Spleen (tissue), 7 donors: ENCODE measurements at regions not wholly inside any gene's neighbourhood (a gene's known extent, or its start where the extent isn't known, plus 50 kb on each side); places are given as distances from the start of the nearest gene placed in this dataset.

ENCODE experiments used
- CTCF ChIP-seq, 11 experiments: fragments of 200-600 bp in 7 of 11; fragments of 450-650 bp in 4 of 11; sonication (generic) in 4 of 11; IDR thresholded peaks in 8 of 11; conservative IDR thresholded peaks in 3 of 11; 1 replicate in 7 of 11; 2 replicates in 4 of 11; pipeline versions ENCODE4 v1.4.0 to v1.8.0; 2016 to 2021; ENCODE audit warnings: antibody characterized with exemption in 11 of 11, inconsistent platforms in 4 of 11, mild to moderate bottlenecking in 1 of 11
- POLR2A ChIP-seq, 3 donors: fragments of 450-650 bp; IDR thresholded peaks; one replicate each; pipeline ENCODE4 v1.5.1; 2017; ENCODE audit warnings: antibody characterized with exemption in 3 of 3, mild to moderate bottlenecking in 1 of 3
- donor health status: DM: no; HTN: no; CAD: no; lungs with moderate emphysema.
- donor health status: DM: no; HTN: no; CAD: no.
- donor health status: DM: no; HTN: no; CAD: no.

- TF ChIP-seq CTCF (IDR thresholded peaks at IDR 0.05 in 8 of 11, conservative IDR thresholded peaks at IDR 0.05 in 3 of 11) (no peak), POLR2A (IDR thresholded peaks at IDR 0.05) (no peak)
Observed at GRCh38 chr9:115169003-115169402, 51.0 kb upstream of the TNC start.
